H9 (cell line): ENCODE measurements at regions not wholly inside any gene's neighbourhood (a gene's known extent, or its start where the extent isn't known, plus 50 kb on each side); places are given as distances from the start of the nearest gene placed in this dataset.
"Not testable (repeated sequence)": the region's sequence is repeated elsewhere in the genome, so short reads cannot be mapped to it uniquely, and the experiment has no call there.

Source experiments
- DNase-seq: peaks from one replicate; pipeline ENCODE4 v3.0.0-alpha.2; 2017
- H2AFZ ChIP-seq: one replicate; pipeline ENCODE4 v1.6.1; 2013; ENCODE audit warnings: mild to moderate bottlenecking, low read length, control low read depth, moderate library complexity
- H2AK5ac ChIP-seq: 2 replicates; pipeline ENCODE4 v1.6.1; 2013; ENCODE audit warnings: low read length, control low read depth, mixed read lengths; ENCODE audit not compliant: insufficient read length
- H2BK120ac ChIP-seq: one replicate; pipeline ENCODE4 v1.6.1; 2013; ENCODE audit warnings: low read depth, mild to moderate bottlenecking, low read length, control low read depth, inconsistent platforms; ENCODE audit not compliant: poor library complexity, severe bottlenecking
- H2BK12ac ChIP-seq: 2 replicates; pipeline ENCODE4 v1.6.1; 2013; ENCODE audit warnings: low read length, control low read depth, mixed read lengths, low read depth; ENCODE audit not compliant: insufficient read length
- H2BK15ac ChIP-seq: 2 replicates; pipeline ENCODE4 v1.6.1; 2013; ENCODE audit warnings: low read depth, low read length, control low read depth
- H2BK20ac ChIP-seq: one replicate; pipeline ENCODE4 v1.6.1; 2013; ENCODE audit warnings: low read depth, mild to moderate bottlenecking, low read length, control low read depth, inconsistent platforms; ENCODE audit not compliant: poor library complexity, severe bottlenecking
- H2BK5ac ChIP-seq: 2 replicates; pipeline ENCODE4 v1.6.1; 2013; ENCODE audit warnings: low read length, control low read depth, mixed read lengths; ENCODE audit not compliant: insufficient read length
- H3K14ac ChIP-seq: 2 replicates; pipeline ENCODE4 v1.6.1; 2013; ENCODE audit warnings: low read length, control low read depth; ENCODE audit not compliant: insufficient read depth
- H3K18ac ChIP-seq: 2 replicates; pipeline ENCODE4 v1.6.1; 2013; ENCODE audit warnings: low read depth, mild to moderate bottlenecking, mixed read lengths, low read length, control low read depth; ENCODE audit not compliant: insufficient read length
- H3K23ac ChIP-seq: 2 replicates; pipeline ENCODE4 v1.6.1; 2013; ENCODE audit warnings: low read length, control low read depth, mixed read lengths, low read depth; ENCODE audit not compliant: insufficient read length
- H3K23me2 ChIP-seq: 2 replicates; pipeline ENCODE4 v1.6.1; 2013; ENCODE audit warnings: low read depth, mild to moderate bottlenecking, mixed read lengths, low read length, control low read depth; ENCODE audit not compliant: insufficient read length, poor library complexity, severe bottlenecking
- H3K27ac ChIP-seq: 2 replicates; pipeline ENCODE4 v1.5.1; 2013; ENCODE audit warnings: low read length, control low read depth, mixed read lengths, low read depth; ENCODE audit not compliant: insufficient read length
- H3K27me3 ChIP-seq: 2 replicates; pipeline ENCODE4 v1.6.1; 2013; ENCODE audit warnings: low read length, control low read depth, inconsistent platforms; ENCODE audit not compliant: insufficient read depth
- H3K4ac ChIP-seq: 2 replicates; pipeline ENCODE4 v1.6.1; 2013; ENCODE audit warnings: low read depth, mild to moderate bottlenecking, control low read depth, inconsistent platforms, low read length, moderate library complexity
- H3K4me1 ChIP-seq: 2 replicates; pipeline ENCODE4 v1.6.1; 2013; ENCODE audit warnings: low read length, control low read depth, inconsistent platforms; ENCODE audit not compliant: insufficient read depth
- H3K4me2 ChIP-seq: 2 replicates; pipeline ENCODE4 v1.6.1; 2013; ENCODE audit warnings: low read length, control low read depth, mixed read lengths; ENCODE audit not compliant: insufficient read length, insufficient read depth
- H3K56ac ChIP-seq: 2 replicates; pipeline ENCODE4 v1.6.1; 2013; ENCODE audit warnings: low read depth, mild to moderate bottlenecking, mixed read lengths, low read length, control low read depth; ENCODE audit not compliant: insufficient read length
- H3K79me1 ChIP-seq: 2 replicates; pipeline ENCODE4 v1.6.1; 2013; ENCODE audit warnings: low read depth, mild to moderate bottlenecking, moderate library complexity, low read length, control low read depth, inconsistent platforms; ENCODE audit not compliant: insufficient read depth, poor library complexity, severe bottlenecking
- H3K79me2 ChIP-seq: 2 replicates; pipeline ENCODE4 v1.6.1; 2013; ENCODE audit warnings: low read length, control low read depth, inconsistent platforms; ENCODE audit not compliant: insufficient read depth
- H3K9ac ChIP-seq: 2 replicates; pipeline ENCODE4 v1.6.1; 2013; ENCODE audit warnings: low read length, control low read depth, mixed read lengths; ENCODE audit not compliant: insufficient read length; ENCODE audit errors: extremely low read depth
- H3K9me3 ChIP-seq: one replicate; pipeline ENCODE4 v1.6.1; 2013; ENCODE audit warnings: low read depth, low read length, inconsistent platforms; ENCODE audit not compliant: control insufficient read depth
- H3T11ph ChIP-seq: one replicate; pipeline ENCODE4 v1.6.1; 2013; ENCODE audit warnings: mild to moderate bottlenecking, low read length, control low read depth, inconsistent platforms
- H4K20me1 ChIP-seq: one replicate; pipeline ENCODE4 v1.6.1; 2013; ENCODE audit not compliant: control insufficient read depth, insufficient read length, insufficient read depth
- H4K5ac ChIP-seq: 2 replicates; pipeline ENCODE4 v1.6.1; 2013; ENCODE audit warnings: low read depth, mild to moderate bottlenecking, mixed read lengths, low read length, control low read depth; ENCODE audit not compliant: insufficient read length
- H4K8ac ChIP-seq: replicated peaks from 2 replicates; pipeline ENCODE4 v1.6.1; 2013; ENCODE audit warnings: low read length, control low read depth, mixed read lengths, low read depth; ENCODE audit not compliant: insufficient read length
- H4K91ac ChIP-seq: 2 replicates; pipeline ENCODE4 v1.6.1; 2013; ENCODE audit warnings: low read depth, mild to moderate bottlenecking, moderate library complexity, mixed read lengths, low read length, control low read depth; ENCODE audit not compliant: insufficient read length
- H3K27ac Mint-ChIP-seq, 3 experiments: 2 replicates in 2 of 3; 3 replicates in 1 of 3; pipeline ENCODE4 v1.8.0; 2020 to 2021; ENCODE audit warnings: mixed read lengths in 3 of 3, mild to moderate bottlenecking in 1 of 3, moderate library complexity in 1 of 3
- H3K27me3 Mint-ChIP-seq: 2 replicates; pipeline ENCODE4 v1.8.0; 2021; ENCODE audit warnings: low read depth, mild to moderate bottlenecking, moderate library complexity, mixed read lengths
- H3K36me3 Mint-ChIP-seq, 3 experiments: 2 replicates in 2 of 3; 3 replicates in 1 of 3; pipeline ENCODE4 v1.8.0; 2020 to 2021; ENCODE audit warnings: low read depth in 3 of 3, mixed read lengths in 3 of 3; ENCODE audit not compliant: insufficient read depth in 1 of 3
- H3K4me1 Mint-ChIP-seq, 2 experiments: 2 replicates each; pipeline ENCODE4 v1.8.0; 2020; ENCODE audit warnings: mixed read lengths in 2 of 2
- H3K4me3 Mint-ChIP-seq, 2 experiments: 2 replicates in 1 of 2; 3 replicates in 1 of 2; pipeline ENCODE4 v1.8.0; 2020 to 2021; ENCODE audit warnings: mild to moderate bottlenecking in 2 of 2, mixed read lengths in 2 of 2, moderate library complexity in 1 of 2
- H3K9me3 Mint-ChIP-seq, 2 experiments: 2 replicates in 1 of 2; 3 replicates in 1 of 2; pipeline ENCODE4 v1.8.0; 2020; ENCODE audit warnings: mild to moderate bottlenecking in 2 of 2, mixed read lengths in 2 of 2, moderate library complexity in 1 of 2
- WGBS: extraction: QIAGEN DNeasy Blood & Tissue Kit; methylation state at CpG from one replicate; pipeline ENCODE4 v1.1.7; 2013; ENCODE audit warnings: missing lambda C conversion rate, low lambda C conversion rate, mixed read lengths; ENCODE audit not compliant: insufficient read length; ENCODE audit errors: extremely low coverage; 5-methylcytosine and 5-hydroxymethylcytosine counted together

- no CpG with 5 or more reads among the region's 2 CpGs for WGBS
- H3K4me3 Mint-ChIP-seq, H3K27ac Mint-ChIP-seq, H2AFZ ChIP-seq, H4K8ac ChIP-seq, DNase-seq, H2BK5ac ChIP-seq, H4K5ac ChIP-seq, H3K23me2 ChIP-seq, H2BK120ac ChIP-seq, H3K79me2 ChIP-seq, H3K18ac ChIP-seq, H3K27me3 Mint-ChIP-seq, H2BK12ac ChIP-seq, H3K4me1 Mint-ChIP-seq, H3K23ac ChIP-seq, H3K4ac ChIP-seq, H3K27me3 ChIP-seq, H3K14ac ChIP-seq, H3T11ph ChIP-seq, H2BK15ac ChIP-seq, H3K4me2 ChIP-seq, H3K9ac ChIP-seq, H3K56ac ChIP-seq, H4K91ac ChIP-seq, H3K79me1 ChIP-seq, H3K27ac ChIP-seq, H2AK5ac ChIP-seq, H2BK20ac ChIP-seq, H3K4me1 ChIP-seq, H3K9me3 ChIP-seq, H3K9me3 Mint-ChIP-seq, H4K20me1 ChIP-seq: not testable (repeated sequence)
- peaks cover 4 to 23% (median 20%) of the 10 kb centered on the region in 3 experiments; a peak in 5 of 7 replicates for H3K36me3 Mint-ChIP-seq
Observed at GRCh38 chr9:85808329-85808728, 66.6 kb upstream of the AGTPBP1 start.

GRCh38 chr9:85813388-85813787 is 71.6 kb upstream of the AGTPBP1 start:
- H3K79me2 ChIP-seq, H3K14ac ChIP-seq, H3K23me2 ChIP-seq, H3K9me3 ChIP-seq, H4K91ac ChIP-seq, H2AFZ ChIP-seq, H3K18ac ChIP-seq, H3K27ac Mint-ChIP-seq, H3K23ac ChIP-seq, H4K8ac ChIP-seq, H2BK5ac ChIP-seq, H3K56ac ChIP-seq, H3K79me1 ChIP-seq, H4K5ac ChIP-seq, H3K9ac ChIP-seq, DNase-seq, H2BK20ac ChIP-seq, H3K4me1 Mint-ChIP-seq, H2BK120ac ChIP-seq, H3K27me3 Mint-ChIP-seq, H3K4ac ChIP-seq, H3K27me3 ChIP-seq, H3K27ac ChIP-seq, H2AK5ac ChIP-seq, H4K20me1 ChIP-seq, H3K4me2 ChIP-seq, H2BK15ac ChIP-seq, H3K9me3 Mint-ChIP-seq, H2BK12ac ChIP-seq, H3K4me3 Mint-ChIP-seq, H3T11ph ChIP-seq, H3K4me1 ChIP-seq: not testable (repeated sequence)
- H3K36me3 Mint-ChIP-seq, result peaks cover 2 to 11% (median 10%) of the 10 kb centered on the region in 3 experiments; a peak in 5 of 7 replicates
- no CpG with 5 or more reads among the region's 2 CpGs for WGBS
